ENCODE measurements at regions not wholly inside any gene's neighbourhood (a gene's known extent, or its start where the extent isn't known, plus 50 kb on each side); places are given as distances from the start of the nearest gene placed in this dataset.

- Mint-ChIP-seq H3K9me3 (peaks cover 0 to 14% (median 0%) of the 10 kb centered on the region in 11 donors), H3K4me3 (no peak overlapping the region), H3K27ac (no peak overlapping the region), H3K27me3 (no peaks in the 10 kb centered on the region), H3K36me3 (no peaks in the 10 kb centered on the region), H3K4me1 (peaks cover 0 to 1% (median 0%) of the 10 kb centered on the region in 7 donors)
- no peaks in the 10 kb centered on the region for H3K36me3 ChIP-seq (ENCODE audit: control insufficient read depth in 2 of 3, insufficient read depth in 3 of 3, low read length in 3 of 3)
- no peak overlapping the region for H3K4me3 ChIP-seq (ENCODE audit: low read length)
- no peaks in the 10 kb centered on the region for H3K27me3 ChIP-seq (ENCODE audit: control insufficient read depth in 2 of 2, insufficient read depth in 2 of 2, low read length in 2 of 2)
- ChIA-PET POLR2A (no interaction called here), CTCF (no interaction called here)
- DNase-seq (no peak), ATAC-seq (no peak)
- intact Hi-C loops (cut with micrococcal nuclease): no loop called here
- H3K27ac ChIP-seq (ENCODE audit: low read depth, low read length): no peak overlapping the region
- no peaks in the 10 kb centered on the region for H3K9me3 ChIP-seq (ENCODE audit: control insufficient read depth in 2 of 3, low read length in 3 of 3)
- H3K4me1 ChIP-seq (ENCODE audit: control insufficient read depth in 2 of 2, insufficient read depth in 2 of 2, low read length in 2 of 2): no peaks in the 10 kb centered on the region
Measured at GRCh38 chr9:80376180-80376579, 804.4 kb downstream of the TLE4 start.

DNA sequence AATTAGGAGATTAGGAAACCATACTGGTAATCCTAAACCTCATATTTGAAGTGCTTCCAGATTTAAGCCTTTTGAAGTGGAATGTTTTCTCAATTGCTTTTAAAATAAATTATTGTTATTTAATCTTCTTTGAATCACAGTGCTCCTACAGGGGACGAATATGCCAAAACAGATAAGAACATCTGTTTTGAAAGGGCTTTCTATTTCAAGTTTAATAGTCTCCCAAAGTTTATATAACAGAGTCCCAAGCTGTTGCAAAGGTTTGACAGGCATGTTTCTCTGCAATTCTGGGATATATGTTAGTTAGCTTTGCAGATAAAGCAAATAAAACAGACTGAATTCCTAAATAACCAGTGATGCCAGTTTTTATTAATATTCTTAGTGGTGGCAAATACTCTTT is 803.7 kb downstream of the TLE4 start:
- no peak overlapping the region for H3K27ac ChIP-seq (ENCODE audit: low read depth, low read length)
- Mint-ChIP-seq H3K4me1 (peaks cover 0 to 1% (median 0%) of the 10 kb centered on the region in 7 donors), H3K27me3 (no peaks in the 10 kb centered on the region), H3K4me3 (no peak overlapping the region), H3K27ac (no peak overlapping the region), H3K9me3 (peaks cover 0 to 12% (median 0%) of the 10 kb centered on the region in 11 donors), H3K36me3 (no peaks in the 10 kb centered on the region)
- H3K4me3 ChIP-seq (ENCODE audit: low read length): no peak overlapping the region
- POLR2A ChIA-PET: no interaction called here
- intact Hi-C loops (cut with micrococcal nuclease): no loop called here
- no peaks in the 10 kb centered on the region for H3K9me3 ChIP-seq (ENCODE audit: control insufficient read depth in 2 of 3, low read length in 3 of 3)
- CTCF ChIA-PET: no interaction called here
- H3K36me3 ChIP-seq (ENCODE audit: control insufficient read depth in 2 of 3, insufficient read depth in 3 of 3, low read length in 3 of 3): no peaks in the 10 kb centered on the region
- no peaks in the 10 kb centered on the region for H3K27me3 ChIP-seq (ENCODE audit: control insufficient read depth in 2 of 2, insufficient read depth in 2 of 2, low read length in 2 of 2)
- DNase-seq (no peak), ATAC-seq (no peak)
- no peaks in the 10 kb centered on the region for H3K4me1 ChIP-seq (ENCODE audit: control insufficient read depth in 2 of 2, insufficient read depth in 2 of 2, low read length in 2 of 2)

DNA sequence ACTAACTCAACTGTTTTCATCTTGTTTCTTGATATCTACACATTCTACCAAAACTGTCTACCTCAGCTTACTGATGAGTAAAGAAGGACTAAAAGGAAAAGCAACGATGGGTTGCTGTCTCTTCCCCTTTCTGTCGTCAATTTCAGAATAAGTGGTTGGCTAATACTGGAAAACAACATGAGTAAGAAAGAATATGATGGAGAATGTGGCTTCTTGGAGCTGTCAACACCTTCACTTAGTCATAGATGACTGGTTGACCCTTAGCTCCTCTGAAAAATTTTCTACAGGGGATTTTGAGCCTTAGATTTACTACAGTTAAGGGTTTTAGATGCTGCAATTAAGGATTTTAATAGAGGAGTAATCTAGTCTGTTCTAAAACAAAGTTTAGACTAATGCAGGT is 797.9 kb downstream of the TLE4 start:
- H3K36me3 Mint-ChIP-seq: no peaks in the 10 kb centered on the region
- Histone ChIP-seq H3K9me3 (ENCODE audit: control insufficient read depth in 2 of 3, low read length in 3 of 3) (no peaks in the 10 kb centered on the region), H3K4me1 (ENCODE audit: control insufficient read depth in 2 of 2, insufficient read depth in 2 of 2, low read length in 2 of 2) (no peaks in the 10 kb centered on the region), H3K36me3 (ENCODE audit: control insufficient read depth in 2 of 3, insufficient read depth in 3 of 3, low read length in 3 of 3) (no peaks in the 10 kb centered on the region), H3K27me3 (ENCODE audit: control insufficient read depth in 2 of 2, insufficient read depth in 2 of 2, low read length in 2 of 2) (no peaks in the 10 kb centered on the region), H3K4me3 (ENCODE audit: low read length) (no peak overlapping the region), H3K27ac (ENCODE audit: low read depth, low read length) (no peak overlapping the region)
- intact Hi-C loops (cut with micrococcal nuclease): no loop called here
- no peaks in the 10 kb centered on the region for H3K27me3 Mint-ChIP-seq
- ATAC-seq (no peak), DNase-seq (no peak)
- ChIA-PET CTCF (no interaction called here), POLR2A (no interaction called here)
- H3K4me1 Mint-ChIP-seq: peaks cover 0 to 1% (median 0%) of the 10 kb centered on the region in 7 donors
- peaks cover 0 to 14% (median 3%) of the 10 kb centered on the region in 11 donors for H3K9me3 Mint-ChIP-seq
- no peak overlapping the region for H3K27ac Mint-ChIP-seq
- no peak overlapping the region for H3K4me3 Mint-ChIP-seq

DNA sequence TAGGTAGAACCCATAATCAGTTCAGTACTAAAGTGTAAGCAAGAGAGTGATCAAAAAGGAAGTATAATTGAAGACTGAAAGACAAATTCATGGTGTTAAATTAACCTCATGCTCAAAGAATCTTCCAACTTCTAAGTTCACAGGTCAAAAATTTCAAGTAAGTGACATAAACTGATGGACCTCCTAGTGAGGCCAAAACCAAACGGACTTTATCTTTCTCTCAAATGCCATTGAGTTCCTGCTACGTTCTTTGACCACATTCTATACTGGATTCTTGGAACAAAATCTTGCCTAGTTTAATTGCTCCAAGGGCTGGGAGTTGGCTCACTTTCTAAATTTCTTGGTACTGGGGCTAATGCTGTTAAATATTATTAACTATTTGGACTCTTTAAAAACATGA is 794.9 kb downstream of the TLE4 start:
- ATAC-seq: no peak
- no peaks in the 10 kb centered on the region for H3K4me1 Mint-ChIP-seq
- H3K9me3 ChIP-seq (ENCODE audit: control insufficient read depth in 2 of 3, low read length in 3 of 3): no peaks in the 10 kb centered on the region
- no peaks in the 10 kb centered on the region for H3K27me3 Mint-ChIP-seq
- ChIA-PET CTCF (no interaction called here), POLR2A (no interaction called here)
- H3K27me3 ChIP-seq (ENCODE audit: control insufficient read depth in 2 of 2, insufficient read depth in 2 of 2, low read length in 2 of 2): no peaks in the 10 kb centered on the region
- H3K4me3 ChIP-seq (ENCODE audit: low read length): no peak overlapping the region
- no peaks in the 10 kb centered on the region for H3K36me3 Mint-ChIP-seq
- no peak overlapping the region for H3K27ac Mint-ChIP-seq
- no peaks in the 10 kb centered on the region for H3K4me1 ChIP-seq (ENCODE audit: control insufficient read depth in 2 of 2, insufficient read depth in 2 of 2, low read length in 2 of 2)
- H3K9me3 Mint-ChIP-seq: peaks cover 0 to 11% (median 2%) of the 10 kb centered on the region in 11 donors
- no peak for DNase-seq
- H3K4me3 Mint-ChIP-seq: no peak overlapping the region
- no peaks in the 10 kb centered on the region for H3K36me3 ChIP-seq (ENCODE audit: control insufficient read depth in 2 of 3, insufficient read depth in 3 of 3, low read length in 3 of 3)
- intact Hi-C loops (cut with micrococcal nuclease): no loop called here
- no peak overlapping the region for H3K27ac ChIP-seq (ENCODE audit: low read depth, low read length)

DNA sequence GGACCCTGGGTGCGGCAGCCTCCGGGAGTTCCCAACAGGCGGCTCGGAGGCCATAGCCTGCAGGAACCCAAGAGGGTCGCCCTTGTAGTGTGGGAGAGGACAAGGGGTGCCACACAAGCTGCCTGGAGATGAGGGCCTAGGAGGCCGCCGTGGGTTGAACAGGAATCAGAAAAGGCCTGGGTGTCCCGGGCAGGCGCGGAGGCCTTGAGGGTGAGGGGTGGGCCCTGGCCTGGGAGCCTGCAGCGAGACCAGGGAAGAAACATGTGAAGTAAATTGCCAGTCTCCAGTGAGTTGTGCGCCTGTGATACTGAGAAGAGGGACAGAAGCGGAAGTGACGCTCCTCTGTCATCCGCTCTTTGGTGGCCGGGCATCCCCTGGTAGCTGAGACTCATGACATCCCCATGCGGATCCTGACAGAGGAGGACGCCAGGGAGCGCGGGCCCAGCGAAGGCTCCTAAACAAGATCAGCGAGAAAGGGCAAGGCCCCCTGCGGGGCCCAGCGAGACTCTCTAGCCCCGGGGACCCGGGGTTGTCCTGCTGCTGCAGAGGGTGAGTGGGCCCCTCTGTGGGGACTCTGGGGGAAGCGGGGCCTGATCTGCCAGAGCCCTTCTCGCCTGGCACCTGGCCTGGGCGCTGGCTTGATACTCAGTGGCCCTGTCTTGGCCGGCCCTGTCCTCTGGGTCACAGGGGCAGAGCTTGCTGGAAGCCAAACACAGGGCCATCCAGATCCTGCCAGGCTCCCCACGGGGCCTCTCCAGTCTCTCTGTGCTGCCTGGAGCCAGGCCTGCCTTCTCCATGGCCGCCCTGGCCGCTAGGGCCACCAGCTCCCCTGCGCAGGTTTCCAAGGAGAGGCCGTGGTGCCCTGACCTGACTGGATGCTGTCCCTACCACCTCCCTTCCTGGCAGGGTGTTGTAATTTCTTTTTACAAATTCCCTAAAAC is 788.4 kb downstream of the TLE4 start:
- intact Hi-C loops (cut with micrococcal nuclease): no loop called here
- Histone ChIP-seq H3K27ac (ENCODE audit: low read depth, low read length) (no peak overlapping the region), H3K36me3 (ENCODE audit: control insufficient read depth in 2 of 3, insufficient read depth in 3 of 3, low read length in 3 of 3) (no peaks in the 10 kb centered on the region), H3K9me3 (ENCODE audit: control insufficient read depth in 2 of 3, low read length in 3 of 3) (no peaks in the 10 kb centered on the region), H3K27me3 (ENCODE audit: control insufficient read depth in 2 of 2, insufficient read depth in 2 of 2, low read length in 2 of 2) (no peaks in the 10 kb centered on the region), H3K4me1 (ENCODE audit: control insufficient read depth in 2 of 2, insufficient read depth in 2 of 2, low read length in 2 of 2) (no peaks in the 10 kb centered on the region), H3K4me3 (ENCODE audit: low read length) (no peak overlapping the region)
- DNase-seq (no peak), ATAC-seq (no peak)
- H3K9me3 Mint-ChIP-seq: peaks cover 0 to 17% (median 6%) of the 10 kb centered on the region in 11 donors
- ChIA-PET POLR2A (no interaction called here), CTCF (no interaction called here)
- H3K36me3 Mint-ChIP-seq: no peaks in the 10 kb centered on the region
- H3K27me3 Mint-ChIP-seq: no peaks in the 10 kb centered on the region
- no peak overlapping the region for H3K27ac Mint-ChIP-seq
- H3K4me3 Mint-ChIP-seq: no peak overlapping the region
- H3K4me1 Mint-ChIP-seq: no peaks in the 10 kb centered on the region

- Histone ChIP-seq H3K9me3 (ENCODE audit: control insufficient read depth in 2 of 3, low read length in 3 of 3) (no peaks in the 10 kb centered on the region), H3K27me3 (ENCODE audit: control insufficient read depth in 2 of 2, insufficient read depth in 2 of 2, low read length in 2 of 2) (no peaks in the 10 kb centered on the region), H3K36me3 (ENCODE audit: control insufficient read depth in 2 of 3, insufficient read depth in 3 of 3, low read length in 3 of 3) (no peaks in the 10 kb centered on the region), H3K27ac (ENCODE audit: low read depth, low read length) (no peak overlapping the region), H3K4me1 (ENCODE audit: control insufficient read depth in 2 of 2, insufficient read depth in 2 of 2, low read length in 2 of 2) (no peaks in the 10 kb centered on the region), H3K4me3 (ENCODE audit: low read length) (no peak overlapping the region)
- ChIA-PET POLR2A (no interaction called here), CTCF (no interaction called here)
- H3K9me3 Mint-ChIP-seq: peaks cover 0 to 14% (median 4%) of the 10 kb centered on the region in 11 donors
- H3K4me1 Mint-ChIP-seq: no peaks in the 10 kb centered on the region
- ATAC-seq: no peak
- no peak overlapping the region for H3K4me3 Mint-ChIP-seq
- no peak for DNase-seq
- no peaks in the 10 kb centered on the region for H3K36me3 Mint-ChIP-seq
- intact Hi-C loops (cut with micrococcal nuclease): no loop called here
- H3K27me3 Mint-ChIP-seq: no peaks in the 10 kb centered on the region
- no peak overlapping the region for H3K27ac Mint-ChIP-seq
Measured at GRCh38 chr9:80359291-80359690, 787.5 kb downstream of the TLE4 start.

GRCh38 chr9:80352967-80353366 is 781.2 kb downstream of the TLE4 start:
- Mint-ChIP-seq H3K27me3 (no peaks in the 10 kb centered on the region), H3K4me3 (no peak overlapping the region), H3K27ac (no peak overlapping the region), H3K9me3 (peaks cover 0 to 13% (median 2%) of the 10 kb centered on the region in 11 donors), H3K36me3 (no peaks in the 10 kb centered on the region), H3K4me1 (no peaks in the 10 kb centered on the region)
- H3K4me1 ChIP-seq (ENCODE audit: control insufficient read depth in 2 of 2, insufficient read depth in 2 of 2, low read length in 2 of 2): no peaks in the 10 kb centered on the region
- DNase-seq: no peak
- intact Hi-C loops (cut with micrococcal nuclease): no loop called here
- no peaks in the 10 kb centered on the region for H3K9me3 ChIP-seq (ENCODE audit: control insufficient read depth in 2 of 3, low read length in 3 of 3)
- ATAC-seq: no peak
- ChIA-PET POLR2A (no interaction called here), CTCF (no interaction called here)
- H3K4me3 ChIP-seq (ENCODE audit: low read length): no peak overlapping the region
- no peaks in the 10 kb centered on the region for H3K27me3 ChIP-seq (ENCODE audit: control insufficient read depth in 2 of 2, insufficient read depth in 2 of 2, low read length in 2 of 2)
- H3K36me3 ChIP-seq (ENCODE audit: control insufficient read depth in 2 of 3, insufficient read depth in 3 of 3, low read length in 3 of 3): no peaks in the 10 kb centered on the region
- no peak overlapping the region for H3K27ac ChIP-seq (ENCODE audit: low read depth, low read length)

Data from naive thymus-derived CD4-positive, alpha-beta T cell (primary cell).